Trophoblast cell (in vitro differentiated cells and primary cell): ENCODE measurements at regions not wholly inside any gene's neighbourhood (a gene's known extent, or its start where the extent isn't known, plus 50 kb on each side); places are given as distances from the start of the nearest gene placed in this dataset.
"Not testable (repeated sequence)": the region's sequence is repeated elsewhere in the genome, so short reads cannot be mapped to it uniquely, and the experiment has no call there.

Source experiments
- DNase-seq, 2 donors: peaks; one replicate each; pipeline ENCODE4 v3.0.0-alpha.2; 2016
- H2AFZ ChIP-seq: 2 replicates; pipeline ENCODE4 v1.6.1; 2013; ENCODE audit warnings: low read length, moderate library complexity, mild to moderate bottlenecking; ENCODE audit not compliant: insufficient read depth, poor library complexity
- H2AK5ac ChIP-seq: 2 replicates; pipeline ENCODE4 v1.6.1; 2013; ENCODE audit warnings: mild to moderate bottlenecking, low read length
- H2BK120ac ChIP-seq: 2 replicates; pipeline ENCODE4 v1.6.1; 2013; ENCODE audit warnings: low read length, mild to moderate bottlenecking, moderate library complexity; ENCODE audit not compliant: insufficient read depth, poor library complexity
- H2BK12ac ChIP-seq: 2 replicates; pipeline ENCODE4 v1.6.1; 2013; ENCODE audit warnings: mild to moderate bottlenecking, low read length, moderate library complexity
- H2BK5ac ChIP-seq: 2 replicates; pipeline ENCODE4 v1.6.1; 2013; ENCODE audit warnings: low read length, low read depth, moderate library complexity, mild to moderate bottlenecking; ENCODE audit not compliant: poor library complexity
- H3K14ac ChIP-seq: 2 replicates; pipeline ENCODE4 v1.6.1; 2013; ENCODE audit warnings: mild to moderate bottlenecking, low read length
- H3K18ac ChIP-seq: 2 replicates; pipeline ENCODE4 v1.6.1; 2013; ENCODE audit warnings: mild to moderate bottlenecking, low read length
- H3K23ac ChIP-seq: 2 replicates; pipeline ENCODE4 v1.6.1; 2013; ENCODE audit warnings: low read length
- H3K27ac ChIP-seq: 2 replicates; pipeline ENCODE4 v1.5.1; 2013; ENCODE audit warnings: low read depth, mild to moderate bottlenecking, inconsistent platforms, low read length, moderate library complexity
- H3K27me3 ChIP-seq: 2 replicates; pipeline ENCODE4 v1.6.1; 2013; ENCODE audit warnings: inconsistent platforms, mild to moderate bottlenecking, low read length, moderate library complexity; ENCODE audit not compliant: insufficient read depth
- H3K36me3 ChIP-seq, 2 experiments: 1 replicate in 1 of 2; 2 replicates in 1 of 2; pipeline ENCODE4 v1.6.1; 2013; ENCODE audit warnings: low read length in 2 of 2, mild to moderate bottlenecking in 2 of 2, moderate library complexity in 1 of 2; ENCODE audit not compliant: insufficient read depth in 2 of 2, control insufficient read depth in 1 of 2
- H3K4ac ChIP-seq: 2 replicates; pipeline ENCODE4 v1.6.1; 2013; ENCODE audit warnings: low read depth, mild to moderate bottlenecking, low read length, moderate library complexity
- H3K4me1 ChIP-seq, 2 experiments: 1 replicate in 1 of 2; 2 replicates in 1 of 2; pipeline ENCODE4 v1.6.1; 2013; ENCODE audit warnings: low read length in 2 of 2, mild to moderate bottlenecking in 2 of 2, moderate library complexity in 1 of 2; ENCODE audit not compliant: insufficient read depth in 2 of 2, control insufficient read depth in 1 of 2
- H3K4me2 ChIP-seq: 2 replicates; pipeline ENCODE4 v1.6.1; 2013; ENCODE audit warnings: inconsistent platforms, mild to moderate bottlenecking, low read length, moderate library complexity
- H3K4me3 ChIP-seq: 2 replicates; pipeline ENCODE4 v1.5.1; 2013; ENCODE audit warnings: mild to moderate bottlenecking, low read depth, low read length, inconsistent platforms
- H3K79me1 ChIP-seq: one replicate; pipeline ENCODE4 v1.6.1; 2013; ENCODE audit warnings: low read length
- H3K79me2 ChIP-seq: 2 replicates; pipeline ENCODE4 v1.6.1; 2013; ENCODE audit warnings: low read length, mild to moderate bottlenecking; ENCODE audit not compliant: control insufficient read depth, insufficient read depth, poor library complexity
- H3K9ac ChIP-seq: 2 replicates; pipeline ENCODE4 v1.6.1; 2013; ENCODE audit warnings: mild to moderate bottlenecking, low read length
- H3K9me3 ChIP-seq: 2 replicates; pipeline ENCODE4 v1.6.1; 2013; ENCODE audit warnings: low read depth, mild to moderate bottlenecking, control low read depth, inconsistent platforms, low read length; ENCODE audit not compliant: insufficient read depth
- H4K12ac ChIP-seq: 2 replicates; pipeline ENCODE4 v1.6.1; 2013; ENCODE audit warnings: low read depth, mild to moderate bottlenecking, low read length, moderate library complexity
- H4K8ac ChIP-seq: 2 replicates; pipeline ENCODE4 v1.6.1; 2013; ENCODE audit warnings: low read depth, mild to moderate bottlenecking, low read length, moderate library complexity
- H4K91ac ChIP-seq: one replicate; pipeline ENCODE4 v1.6.1; 2013; ENCODE audit warnings: low read depth, mild to moderate bottlenecking, low read length, moderate library complexity
- WGBS: extraction: QIAGEN DNeasy Blood & Tissue Kit; methylation state at CpG from one replicate; pipeline ENCODE4 v1.1.7; 2013; ENCODE audit warnings: missing lambda C conversion rate; ENCODE audit not compliant: insufficient read length, insufficient coverage; ENCODE audit errors: extremely low coverage; 5-methylcytosine and 5-hydroxymethylcytosine counted together

DNA sequence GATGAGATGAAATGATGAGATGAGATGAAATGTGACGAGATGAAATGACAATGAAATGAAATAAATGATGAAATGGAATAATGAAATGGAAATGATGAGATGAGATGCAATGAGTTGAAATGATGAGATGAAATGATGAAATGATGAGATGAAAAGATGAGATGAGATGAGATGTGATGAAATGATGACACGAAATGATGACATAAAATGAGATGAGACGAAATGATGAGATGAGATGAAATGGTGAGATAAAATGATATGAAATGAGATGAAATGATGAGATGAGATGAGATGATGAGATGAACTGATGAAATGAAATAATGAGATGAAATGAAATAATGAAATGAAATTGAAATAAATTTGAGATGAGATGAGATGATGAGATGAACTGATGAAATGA, 232.2 kb downstream of the GOLGA6L6 start:
- not testable (repeated sequence) for H2AK5ac ChIP-seq, H2BK12ac ChIP-seq, H3K4me2 ChIP-seq, H3K27ac ChIP-seq, H3K79me2 ChIP-seq, H3K27me3 ChIP-seq, H3K23ac ChIP-seq, H3K9ac ChIP-seq, H4K12ac ChIP-seq, H2BK120ac ChIP-seq, H2BK5ac ChIP-seq, H3K4me1 ChIP-seq, DNase-seq, H3K79me1 ChIP-seq, H3K18ac ChIP-seq, H3K36me3 ChIP-seq, H3K14ac ChIP-seq, H3K4ac ChIP-seq, H2AFZ ChIP-seq, H4K8ac ChIP-seq, H3K4me3 ChIP-seq, H4K91ac ChIP-seq
- WGBS = 100% methylated on average over 3 of the region's 3 CpGs
- peaks cover 19% of the 10 kb centered on the region for H3K9me3 ChIP-seq

DNA sequence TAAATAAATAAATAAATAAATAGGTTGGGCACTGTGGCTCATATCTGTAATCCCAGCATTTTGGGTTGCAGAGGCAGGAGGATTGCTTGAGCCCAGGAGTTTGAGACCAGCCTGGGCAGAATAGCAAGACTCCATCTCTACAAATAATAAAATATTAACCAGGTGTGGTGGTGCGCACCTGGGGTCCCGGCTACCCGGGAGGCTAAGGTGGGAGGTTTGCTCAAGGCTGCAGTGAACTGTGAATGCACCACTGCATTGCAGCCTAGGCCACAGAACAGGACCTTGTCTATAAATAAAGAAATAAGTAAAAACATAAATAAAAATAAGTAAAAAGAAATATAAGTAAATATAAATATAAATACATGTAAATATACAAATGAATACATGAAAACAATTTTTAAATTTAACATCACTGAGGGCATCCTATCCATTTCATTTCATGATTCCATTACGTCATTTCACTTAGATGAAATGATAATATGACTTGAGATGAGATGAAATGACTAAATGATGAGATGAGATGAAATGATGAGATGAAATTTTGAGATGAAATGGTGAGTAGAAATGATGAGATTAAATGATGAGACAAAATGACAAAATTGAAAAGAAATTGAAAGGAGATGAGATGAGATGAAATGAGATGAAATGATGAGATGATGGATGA, 233.4 kb downstream of the GOLGA6L6 start:
- not testable (repeated sequence) for H3K4me1 ChIP-seq, H3K27me3 ChIP-seq, H3K79me2 ChIP-seq, H2AK5ac ChIP-seq, H3K4me2 ChIP-seq, H3K27ac ChIP-seq, H2BK120ac ChIP-seq, H3K4ac ChIP-seq, H3K36me3 ChIP-seq, H3K79me1 ChIP-seq, H3K14ac ChIP-seq, H3K9ac ChIP-seq, H4K8ac ChIP-seq, H4K91ac ChIP-seq, H2AFZ ChIP-seq, H2BK12ac ChIP-seq, H3K23ac ChIP-seq, DNase-seq, H3K18ac ChIP-seq, H2BK5ac ChIP-seq, H3K4me3 ChIP-seq, H4K12ac ChIP-seq
- no CpG with 5 or more reads among the region's 4 CpGs for WGBS
- peaks cover 29% of the 10 kb centered on the region for H3K9me3 ChIP-seq

DNA sequence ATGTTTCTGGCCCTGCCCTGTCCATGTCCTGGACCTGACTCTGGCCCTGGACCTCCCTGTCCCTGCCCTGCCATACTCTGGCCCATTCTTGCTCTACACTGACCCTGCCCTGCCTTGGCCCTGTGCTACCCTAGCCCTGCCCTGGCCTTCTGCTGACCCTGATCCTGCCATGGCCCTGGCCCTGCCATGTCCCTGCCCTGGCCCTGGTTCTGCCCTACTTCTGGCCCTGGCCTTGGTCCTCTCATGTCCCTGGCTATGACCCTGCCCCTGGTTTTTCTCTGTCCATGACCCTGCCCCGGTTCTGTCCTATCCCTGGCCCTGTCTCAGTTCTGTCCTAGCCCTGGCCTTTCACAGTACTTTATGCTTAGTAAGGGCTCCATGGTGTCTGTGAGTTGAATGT, 234.5 kb downstream of the GOLGA6L6 start:
- H2BK12ac ChIP-seq, H3K4ac ChIP-seq, H2BK120ac ChIP-seq, H3K79me1 ChIP-seq, H2AFZ ChIP-seq, H3K36me3 ChIP-seq, H3K4me3 ChIP-seq, H3K18ac ChIP-seq, H3K23ac ChIP-seq, H2BK5ac ChIP-seq, H3K14ac ChIP-seq, H3K4me1 ChIP-seq, H4K91ac ChIP-seq, H3K9ac ChIP-seq, H3K79me2 ChIP-seq, H3K4me2 ChIP-seq, H4K12ac ChIP-seq, H3K27me3 ChIP-seq, H2AK5ac ChIP-seq, H4K8ac ChIP-seq, DNase-seq, H3K27ac ChIP-seq: not testable (repeated sequence)
- WGBS = no CpG with 5 or more reads among the region's 1 CpG
- peaks cover 38% of the 10 kb centered on the region for H3K9me3 ChIP-seq

DNA sequence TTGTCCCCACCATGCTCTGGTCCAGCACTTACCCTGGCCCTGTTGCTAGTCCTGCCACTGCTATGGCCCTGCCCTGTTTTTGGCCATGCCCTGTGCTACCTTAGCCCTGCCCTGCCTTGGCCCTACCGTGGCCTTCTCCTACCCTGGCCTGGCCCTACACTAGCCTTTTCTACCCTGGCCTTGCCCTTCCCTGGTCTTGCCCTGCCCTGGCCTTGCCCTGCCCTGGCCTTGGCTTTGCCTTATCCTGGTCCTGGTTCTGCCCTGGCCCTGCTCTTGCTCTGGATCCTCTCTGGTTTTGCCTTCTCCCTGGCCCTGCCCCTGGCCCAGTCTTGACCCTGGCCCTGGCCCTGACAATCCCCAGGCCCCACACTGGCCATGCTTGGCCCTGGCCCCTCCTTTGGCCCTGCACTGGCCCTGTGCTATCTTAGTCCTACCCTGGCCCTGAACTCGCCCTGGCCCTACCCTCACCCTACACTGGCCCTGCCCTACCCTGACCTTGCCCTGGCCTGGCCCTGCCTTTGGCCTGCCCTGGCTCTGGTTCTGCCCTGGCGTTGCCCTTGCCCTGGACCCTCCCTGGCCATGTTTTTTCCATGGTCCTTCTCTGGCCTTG, 235.0 kb downstream of the GOLGA6L6 start:
- H3K4me2 ChIP-seq, H3K79me2 ChIP-seq, H3K27me3 ChIP-seq, H3K9ac ChIP-seq, H4K8ac ChIP-seq, H2BK5ac ChIP-seq, H3K27ac ChIP-seq, H3K36me3 ChIP-seq, H4K91ac ChIP-seq, H2AFZ ChIP-seq, H3K4ac ChIP-seq, H4K12ac ChIP-seq, H3K79me1 ChIP-seq, H3K4me1 ChIP-seq, H3K18ac ChIP-seq, H2AK5ac ChIP-seq, DNase-seq, H2BK120ac ChIP-seq, H3K23ac ChIP-seq, H2BK12ac ChIP-seq, H3K14ac ChIP-seq: not testable (repeated sequence)
- no CpG with 5 or more reads among the region's 3 CpGs for WGBS
- peak overlapping the region; percentile 43 for H3K4me3 ChIP-seq
- H3K9me3 ChIP-seq = peaks cover 43% of the 10 kb centered on the region
